ENCODE measurements at regions not wholly inside any gene's neighbourhood (a gene's known extent, or its start where the extent isn't known, plus 50 kb on each side); places are given as distances from the start of the nearest gene placed in this dataset.
A peak's percentile ranks its signal among the peaks of the same experiment; 100 is the strongest.

DNA sequence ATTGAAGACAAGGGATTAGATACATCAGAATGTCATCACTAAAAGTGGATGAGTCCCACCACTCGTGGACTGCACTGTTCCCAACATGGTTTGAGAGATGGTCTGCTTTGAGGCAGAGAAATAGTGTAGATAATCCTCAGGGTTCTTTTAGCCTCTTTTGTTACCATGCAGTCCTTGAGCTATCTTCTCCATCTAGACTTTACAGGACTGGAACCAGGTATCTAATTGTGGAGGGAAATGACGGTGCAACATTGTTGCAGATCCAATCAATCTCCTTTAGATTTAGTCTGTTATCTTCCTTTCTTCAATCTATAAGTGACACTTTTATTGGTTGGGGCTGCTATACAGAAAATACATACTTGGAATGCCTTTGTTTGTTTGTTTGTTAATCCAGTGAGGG lies 183.8 kb upstream of the CWC22 start:
- DNase-seq, result no peak

DNA sequence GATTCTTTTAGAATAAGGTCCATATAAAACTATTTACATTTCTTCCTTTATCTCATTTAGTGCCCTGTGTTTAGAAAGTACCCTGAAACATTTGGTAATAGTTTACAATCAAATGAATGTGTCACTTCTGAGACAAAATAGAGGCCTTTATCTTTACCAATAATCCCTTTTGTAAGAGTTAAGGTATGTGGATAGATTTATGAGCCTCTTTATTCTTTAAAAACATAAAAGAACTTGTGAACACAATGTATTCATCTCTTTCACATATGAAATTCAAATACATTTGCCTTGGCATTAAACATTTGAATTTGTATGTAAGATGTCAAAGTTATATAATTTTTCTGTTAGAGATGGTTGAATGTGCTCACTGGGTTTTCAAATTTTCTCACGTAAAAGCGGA lies 180.5 kb upstream of the CWC22 start:
- DNase-seq, result no peak

DNA sequence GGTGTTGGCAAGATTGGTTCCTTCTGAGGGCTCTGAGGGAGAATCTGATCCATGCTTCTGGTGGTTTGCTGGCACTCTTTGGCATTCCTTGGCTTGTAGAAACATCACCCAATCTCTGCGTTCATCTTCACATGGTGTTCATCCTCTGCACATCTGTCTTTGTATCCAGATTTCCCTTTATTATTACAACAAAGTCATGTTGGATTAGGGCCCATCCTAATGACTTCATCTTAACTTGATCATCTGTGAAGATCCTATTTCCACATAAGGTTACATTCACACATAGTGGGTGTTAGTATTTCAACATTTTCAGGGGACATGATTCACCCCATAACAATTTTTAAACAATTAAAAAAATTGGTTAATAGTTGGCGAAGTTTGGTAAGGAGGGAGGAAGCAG lies 177.4 kb upstream of the CWC22 start:
- DNase-seq, result no peak

DNA sequence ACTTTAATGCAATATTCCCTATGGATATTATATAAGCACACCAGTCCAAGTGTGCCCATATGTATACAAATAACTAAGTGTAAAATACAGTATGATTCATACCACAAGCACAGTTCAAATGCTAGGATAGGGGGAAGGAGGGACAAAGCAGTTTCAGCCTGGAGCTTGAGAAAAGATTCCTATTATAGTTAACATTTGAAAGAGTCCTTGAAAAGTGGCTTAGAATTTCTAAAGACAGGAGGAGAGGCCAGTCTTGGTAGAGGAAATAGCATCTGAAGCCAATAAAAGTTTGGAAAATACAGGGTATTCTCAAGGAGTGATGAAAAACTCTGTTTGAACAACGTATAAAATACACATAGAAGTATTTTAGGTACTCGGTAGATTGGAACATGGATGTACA lies 173.4 kb upstream of the CWC22 start:
- no peak for DNase-seq

GRCh38 chr2:180177534-180177933 lies 170.4 kb upstream of the CWC22 start:
- DNase-seq, result no peak

DNA sequence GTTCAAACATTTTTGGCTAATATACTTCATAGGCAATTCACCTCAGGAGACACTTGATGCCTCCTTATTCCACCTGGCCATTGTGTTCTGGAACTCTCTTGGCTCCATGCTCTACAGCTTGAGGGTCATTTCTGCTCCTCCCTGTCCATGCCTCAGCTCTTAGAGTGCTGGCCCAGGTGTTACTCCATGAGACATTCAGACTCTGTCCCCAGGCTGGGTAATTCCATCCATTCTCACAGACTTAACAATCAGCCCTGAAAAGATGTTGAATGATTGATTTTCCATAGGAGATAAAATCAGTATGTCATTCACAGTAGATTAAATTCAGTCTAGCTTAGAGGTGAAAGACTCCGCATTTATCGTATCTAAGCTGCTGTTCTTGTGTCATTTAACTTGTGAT lies 168.6 kb upstream of the CWC22 start:
- no peak for DNase-seq

GRCh38 chr2:180174580-180174979 lies 167.5 kb upstream of the CWC22 start:
- no peak for DNase-seq

DNA sequence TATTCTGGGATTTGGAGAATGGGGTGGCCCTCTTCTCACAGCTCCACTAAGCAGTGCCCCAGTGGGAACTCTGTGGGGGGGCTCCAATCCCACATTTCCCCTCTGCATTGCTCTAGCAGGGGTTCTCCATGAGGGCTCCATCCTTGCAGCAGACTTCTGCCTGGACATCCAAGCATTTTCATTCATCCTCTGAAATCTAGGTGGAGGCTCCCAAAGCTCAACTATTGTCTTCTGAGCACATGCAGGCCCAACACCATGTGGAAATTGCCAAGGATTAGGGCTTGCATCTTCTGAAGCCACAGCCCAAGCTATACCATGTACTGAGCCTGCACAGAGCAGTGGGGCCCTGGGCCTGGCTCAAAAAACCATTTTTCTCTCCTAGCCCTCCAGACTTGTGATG lies 162.4 kb upstream of the CWC22 start:
- no peak for DNase-seq

- DNase-seq, result no peak
Measured at GRCh38 chr2:180161415-180161814, 154.3 kb upstream of the CWC22 start.

- DNase-seq, result no peak
Measured at GRCh38 chr2:180159921-180160320, 152.8 kb upstream of the CWC22 start.

DNA sequence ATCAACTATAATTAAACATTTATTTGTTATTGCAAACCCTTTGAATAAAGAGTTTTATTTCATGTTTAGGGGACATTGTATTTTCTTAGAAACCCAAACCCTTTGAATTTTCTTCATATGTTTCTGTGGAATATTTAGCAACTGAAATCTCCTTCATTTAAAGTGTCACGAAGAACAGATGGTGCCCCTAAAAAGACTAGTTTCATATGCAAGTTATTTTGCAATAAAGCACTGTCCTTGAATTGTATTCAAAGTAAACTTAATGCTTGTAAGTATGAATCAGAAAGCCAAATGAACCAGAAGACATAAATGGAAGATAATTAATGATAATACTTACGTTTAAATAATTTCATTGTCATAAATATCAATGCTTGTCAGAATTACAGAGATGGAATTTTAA lies 151.9 kb upstream of the CWC22 start:
- DNase-seq, result no peak

DNA sequence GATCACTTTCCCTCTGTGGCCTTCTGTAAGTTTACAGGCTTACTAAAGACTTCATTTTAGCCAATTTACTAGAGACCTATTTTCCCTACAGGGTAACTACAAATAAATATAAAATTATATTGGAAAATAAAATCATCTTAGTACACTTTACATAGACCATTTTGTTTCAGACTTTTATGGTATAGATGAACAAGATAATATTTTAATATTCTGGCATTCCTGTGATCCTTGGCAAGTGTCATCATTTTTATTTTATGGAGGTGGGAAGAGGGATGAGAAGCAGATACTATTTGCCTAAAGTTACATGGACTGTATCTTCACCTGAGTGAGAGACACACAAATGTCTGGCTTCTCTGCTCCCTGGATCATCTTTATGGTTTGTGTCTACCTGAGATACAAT lies 149.6 kb upstream of the CWC22 start:
- no peak for DNase-seq

GRCh38 chr2:180150606-180151005 lies 143.5 kb upstream of the CWC22 start:
- no peak for DNase-seq

GRCh38 chr2:180146541-180146940 lies 139.4 kb upstream of the CWC22 start:
- DNase-seq, result no peak

GRCh38 chr2:180146114-180146513 lies 139.0 kb upstream of the CWC22 start:
- DNase-seq, result no peak

GRCh38 chr2:180145163-180145562 lies 138.1 kb upstream of the CWC22 start:
- no peak for DNase-seq

DNA sequence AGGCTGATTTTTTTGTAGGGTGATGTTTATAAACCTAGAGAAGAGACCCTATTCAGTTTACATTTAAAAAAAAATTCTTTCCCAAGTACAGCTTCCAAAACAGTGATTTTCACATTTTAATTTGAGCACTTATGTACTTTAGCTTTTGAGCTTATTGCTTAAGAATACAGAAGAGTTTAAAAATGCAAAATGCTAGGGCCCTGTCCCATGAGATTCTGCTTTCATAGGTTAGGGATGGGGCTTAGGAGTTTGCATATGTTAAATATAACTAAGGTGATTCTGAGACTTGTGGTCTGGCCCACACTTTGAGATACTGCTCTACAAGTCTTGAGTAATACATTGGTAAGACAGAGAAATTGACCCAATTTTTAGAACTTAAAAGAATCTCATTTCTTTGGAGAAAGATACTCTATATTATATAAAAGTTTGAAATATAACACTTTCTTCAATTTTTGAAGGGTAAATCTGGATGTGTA lies 137.3 kb upstream of the CWC22 start:
- no peak for DNase-seq

DNA sequence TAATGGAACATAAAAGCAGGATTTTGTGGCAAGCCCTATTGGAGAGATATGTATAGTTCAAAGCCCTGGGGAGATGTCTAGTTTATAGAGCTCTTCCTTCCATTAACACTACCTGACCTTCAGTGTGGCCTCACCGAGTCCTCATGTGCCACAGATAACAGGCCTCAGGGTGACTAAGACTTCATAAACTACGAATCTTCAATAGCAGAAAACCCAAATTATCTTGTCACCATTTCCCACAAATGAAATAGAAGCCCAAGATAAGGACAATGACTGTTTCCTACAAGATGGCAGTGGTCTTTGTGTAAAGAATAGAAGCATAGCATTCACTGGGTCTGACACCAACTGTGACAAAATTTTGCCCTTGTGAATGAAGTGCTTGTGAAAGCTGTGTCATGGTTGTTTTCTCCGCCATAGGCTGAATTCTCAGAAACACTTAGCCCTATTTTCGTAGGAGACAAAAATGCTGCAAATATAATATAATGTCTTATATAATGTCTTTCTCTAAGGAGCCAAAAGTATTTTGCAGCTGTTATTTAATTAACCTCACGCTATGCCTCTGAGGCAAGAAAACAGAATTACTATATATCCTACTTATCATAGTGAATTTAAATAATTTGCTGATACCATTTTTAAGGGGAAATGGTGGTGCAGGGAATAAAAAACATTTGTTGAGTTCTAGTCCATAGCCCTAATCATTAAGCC lies 136.7 kb upstream of the CWC22 start:
- DNase-seq, result no peak

DNA sequence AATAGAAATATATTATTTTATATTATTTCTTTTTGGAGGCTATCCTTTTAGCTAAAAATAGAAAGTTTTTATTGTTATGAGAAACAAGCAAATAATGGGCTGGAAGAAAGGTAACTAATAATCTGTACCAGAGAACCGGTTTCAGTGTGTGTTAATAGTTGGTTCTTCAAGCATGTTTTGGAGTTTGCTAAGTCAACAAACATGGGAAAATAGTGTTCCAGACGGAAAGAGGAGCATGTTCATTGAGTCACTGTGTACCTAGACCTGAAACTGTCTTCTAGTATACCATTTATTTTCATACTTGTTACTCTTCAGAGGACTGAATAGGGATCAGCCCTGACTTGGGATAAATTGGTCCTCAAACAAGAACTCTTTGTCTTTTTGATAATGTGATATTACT lies 134.5 kb upstream of the CWC22 start:
- DNase-seq, result no peak

DNA sequence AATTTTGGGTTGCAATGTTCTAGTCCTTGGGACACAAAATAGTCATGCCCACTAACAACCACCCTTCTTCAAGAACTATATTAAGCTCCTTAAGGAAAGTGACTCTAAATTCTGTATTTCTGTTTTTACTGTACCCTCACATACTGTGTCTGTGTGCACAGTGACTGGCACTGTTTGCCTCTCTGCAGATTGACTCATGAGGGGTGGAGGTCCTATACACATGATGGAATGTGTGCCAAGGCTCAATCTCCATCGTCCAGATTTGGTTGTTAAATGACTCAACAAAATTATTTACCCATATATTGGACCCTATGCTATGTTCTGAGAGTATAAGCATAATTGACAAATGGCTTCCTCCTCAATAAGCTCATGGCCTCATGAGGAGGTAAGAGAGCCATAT lies 126.6 kb upstream of the CWC22 start:
- no peak for DNase-seq

DNA sequence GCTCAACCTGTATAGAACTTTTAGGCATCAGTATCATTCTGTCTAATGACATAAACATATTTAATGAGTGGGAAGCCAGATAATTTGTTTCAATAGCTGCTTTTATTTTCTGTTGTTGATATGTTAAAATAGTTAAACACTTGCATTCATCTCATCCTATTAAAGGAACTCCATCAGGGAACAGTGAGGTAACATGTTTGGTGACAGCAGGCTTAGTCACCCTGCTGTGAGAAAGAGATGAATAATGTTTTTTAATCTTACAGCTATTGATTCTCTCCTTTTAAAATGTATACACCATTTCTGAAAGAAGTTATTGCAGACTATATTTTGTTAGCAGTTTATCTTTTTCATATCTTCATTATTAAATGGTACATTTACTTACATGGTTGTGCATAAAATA lies 123.3 kb upstream of the CWC22 start:
- DNase-seq, result no peak

DNA sequence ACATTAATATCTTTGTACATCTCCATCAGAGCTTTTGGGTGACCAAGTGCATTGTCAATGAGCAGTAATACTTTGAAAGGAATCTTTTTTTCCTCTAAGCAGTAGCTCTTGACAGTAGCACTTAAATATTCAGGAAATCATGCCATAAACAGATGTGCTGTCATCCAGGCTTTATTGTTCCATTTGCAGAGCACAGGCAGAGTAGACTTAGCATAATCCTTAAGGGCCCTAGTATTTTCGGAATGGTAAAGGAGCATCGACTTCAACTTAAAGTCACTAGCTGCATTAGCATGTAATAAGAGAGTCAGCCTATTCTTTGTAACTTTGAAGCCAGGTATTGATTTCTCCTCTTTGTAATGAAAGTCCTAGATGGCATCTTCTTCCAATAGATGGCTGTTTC lies 121.8 kb upstream of the CWC22 start:
- DNase-seq, result no peak

DNA sequence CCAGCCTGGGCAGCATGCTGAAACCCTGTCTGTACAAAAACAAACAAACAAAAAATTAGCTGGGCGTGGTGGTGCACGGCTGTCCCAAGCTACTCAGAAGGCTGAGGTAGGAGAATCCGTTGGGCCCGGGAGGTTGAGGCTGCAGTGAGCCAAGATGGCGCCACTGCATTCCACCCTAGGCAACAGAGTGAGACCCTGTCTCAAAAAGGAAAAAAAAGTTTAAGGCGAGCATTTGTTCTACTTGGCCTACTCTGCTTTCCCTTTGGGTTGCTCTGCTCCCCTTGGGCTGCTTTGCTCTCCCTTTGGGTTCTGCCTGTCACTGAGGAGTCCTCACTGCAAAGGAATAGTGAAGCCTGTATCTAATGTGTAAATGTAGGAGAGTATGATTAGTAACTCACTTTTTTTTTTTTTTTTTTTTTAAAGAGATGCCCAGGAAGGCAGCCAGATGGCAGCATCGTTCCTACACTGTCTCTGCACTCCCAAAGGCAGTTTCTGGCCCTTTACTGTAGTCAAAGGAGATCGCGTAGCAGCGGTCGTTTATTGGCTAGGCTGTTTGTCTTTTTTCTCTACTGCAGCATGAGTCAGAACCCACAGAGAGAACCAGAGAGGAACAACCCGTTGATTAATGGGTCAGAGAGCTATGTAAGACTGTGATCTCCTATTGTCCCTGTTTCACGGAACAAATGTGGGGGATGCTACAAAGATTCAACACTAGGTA lies 118.3 kb upstream of the CWC22 start:
- peak; percentile 26 to 28 for DNase-seq

- DNase-seq, result no peak
Measured at GRCh38 chr2:180124273-180125139, 117.4 kb upstream of the CWC22 start.
